DLD1 (cell line): ENCODE measurements at regions not wholly inside any gene's neighbourhood (a gene's known extent, or its start where the extent isn't known, plus 50 kb on each side); places are given as distances from the start of the nearest gene placed in this dataset.

Experiments
- in situ Hi-C: cut with HindIII; loops from 2 replicates; pipeline ENCODE4 v1.10.0; 2017; ENCODE audit warnings: low sequenced_read_pairs

GRCh38 chr13:61760102-61760501, 344.5 kb upstream of the PCDH20 start:
- in situ Hi-C loops = no loop called here

- in situ Hi-C loops = no loop called here
Measured at GRCh38 chr13:61756031-61756430, 340.4 kb upstream of the PCDH20 start.

- in situ Hi-C loops = no loop called here
Measured at GRCh38 chr13:61751039-61751438, 335.4 kb upstream of the PCDH20 start.

- in situ Hi-C loops = no loop called here
Measured at GRCh38 chr13:61738236-61738750, 322.6 kb upstream of the PCDH20 start.

GRCh38 chr13:61734683-61735082, 319.0 kb upstream of the PCDH20 start:
- in situ Hi-C loops = no loop called here

- in situ Hi-C loops = no loop called here
Measured at GRCh38 chr13:61728471-61728870, 312.8 kb upstream of the PCDH20 start.

GRCh38 chr13:61727767-61728166, 312.1 kb upstream of the PCDH20 start:
- in situ Hi-C loops = no loop called here

- in situ Hi-C loops = no loop called here
Measured at GRCh38 chr13:61725806-61726205, 310.2 kb upstream of the PCDH20 start.

GRCh38 chr13:61722119-61722518, 306.5 kb upstream of the PCDH20 start:
- in situ Hi-C loops = no loop called here

GRCh38 chr13:61712621-61713020, 297.0 kb upstream of the PCDH20 start:
- in situ Hi-C loops = no loop called here

GRCh38 chr13:61709258-61709657, 293.6 kb upstream of the PCDH20 start:
- in situ Hi-C loops = no loop called here

GRCh38 chr13:61706899-61707298, 291.2 kb upstream of the PCDH20 start:
- in situ Hi-C loops = no loop called here

- in situ Hi-C loops = no loop called here
Measured at GRCh38 chr13:61700620-61701019, 285.0 kb upstream of the PCDH20 start.

GRCh38 chr13:61700181-61700580, 284.5 kb upstream of the PCDH20 start:
- in situ Hi-C loops = no loop called here

- in situ Hi-C loops = no loop called here
Measured at GRCh38 chr13:61696676-61697075, 281.0 kb upstream of the PCDH20 start.

GRCh38 chr13:61695147-61695546, 279.5 kb upstream of the PCDH20 start:
- in situ Hi-C loops = no loop called here

- in situ Hi-C loops = no loop called here
Measured at GRCh38 chr13:61692691-61693090, 277.0 kb upstream of the PCDH20 start.

GRCh38 chr13:61685682-61686012, 270.0 kb upstream of the PCDH20 start:
- in situ Hi-C loops = no loop called here

GRCh38 chr13:61684976-61685681, 269.5 kb upstream of the PCDH20 start:
- in situ Hi-C loops = no loop called here

GRCh38 chr13:61672756-61673155, 257.1 kb upstream of the PCDH20 start:
- in situ Hi-C loops = no loop called here

GRCh38 chr13:61670384-61671161, 254.9 kb upstream of the PCDH20 start:
- in situ Hi-C loops = no loop called here
